Activated effector memory CD4-positive, alpha-beta T cell treated with Interleukin-2 at 50 U/mL for 16 hours (primary cell): ENCODE measurements at regions not wholly inside any gene's neighbourhood (a gene's known extent, or its start where the extent isn't known, plus 50 kb on each side); places are given as distances from the start of the nearest gene placed in this dataset.
A peak's percentile ranks its signal among the peaks of the same experiment; 100 is the strongest.

ENCODE experiments used
- DNase-seq: peaks from one replicate; pipeline ENCODE4 v3.0.0-alpha.2; 2020

GRCh38 chr2:111676291-111676822 is 207.6 kb downstream of the ANAPC1 start:
- DNase-seq = no peak

GRCh38 chr2:111678161-111678560 is 205.8 kb downstream of the ANAPC1 start:
- DNase-seq = no peak

GRCh38 chr2:111678651-111679050 is 205.3 kb downstream of the ANAPC1 start:
- DNase-seq = no peak

GRCh38 chr2:111679202-111679601 is 204.8 kb downstream of the ANAPC1 start:
- no peak for DNase-seq

- DNase-seq = no peak
Observed at GRCh38 chr2:111684611-111685010, 199.4 kb downstream of the ANAPC1 start.

GRCh38 chr2:111685342-111685741 is 198.7 kb downstream of the ANAPC1 start:
- no peak for DNase-seq

- DNase-seq = no peak
Observed at GRCh38 chr2:111686994-111687393, 197.0 kb downstream of the ANAPC1 start.

- no peak for DNase-seq
Observed at GRCh38 chr2:111687911-111688310, 196.1 kb downstream of the ANAPC1 start.

GRCh38 chr2:111688482-111688881 is 195.5 kb downstream of the ANAPC1 start:
- no peak for DNase-seq

- DNase-seq = no peak
Observed at GRCh38 chr2:111689174-111689573, 194.8 kb downstream of the ANAPC1 start.

GRCh38 chr2:111689941-111690340 is 194.1 kb downstream of the ANAPC1 start:
- no peak for DNase-seq

- DNase-seq = no peak
Observed at GRCh38 chr2:111691164-111691875, 192.7 kb downstream of the ANAPC1 start.

GRCh38 chr2:111692311-111692710 is 191.7 kb downstream of the ANAPC1 start:
- no peak for DNase-seq

GRCh38 chr2:111694700-111695101 is 189.3 kb downstream of the ANAPC1 start:
- no peak for DNase-seq

- no peak for DNase-seq
Observed at GRCh38 chr2:111695441-111696007, 188.5 kb downstream of the ANAPC1 start.

- DNase-seq = no peak
Observed at GRCh38 chr2:111696226-111696625, 187.8 kb downstream of the ANAPC1 start.

- DNase-seq = no peak
Observed at GRCh38 chr2:111697560-111697959, 186.4 kb downstream of the ANAPC1 start.

- no peak for DNase-seq
Observed at GRCh38 chr2:111698089-111698488, 185.9 kb downstream of the ANAPC1 start.

- peak; percentile 56 for DNase-seq
Observed at GRCh38 chr2:111698743-111699554, 185.0 kb downstream of the ANAPC1 start.

- DNase-seq = no peak
Observed at GRCh38 chr2:111701266-111701665, 182.7 kb downstream of the ANAPC1 start.

GRCh38 chr2:111701798-111702118 is 182.2 kb downstream of the ANAPC1 start:
- DNase-seq = no peak

GRCh38 chr2:111702119-111702803 is 181.7 kb downstream of the ANAPC1 start:
- DNase-seq = peak; percentile 30

GRCh38 chr2:111702804-111703196 is 181.2 kb downstream of the ANAPC1 start:
- no peak for DNase-seq
